IPS-NIHi7 (cell line): ENCODE measurements at regions not wholly inside any gene's neighbourhood (a gene's known extent, or its start where the extent isn't known, plus 50 kb on each side); places are given as distances from the start of the nearest gene placed in this dataset.

Experiments
- DNase-seq: peaks from one replicate; pipeline ENCODE4 v3.0.0; 2012; ENCODE audit warnings: mixed read lengths; ENCODE audit errors: extremely low spot score

DNA sequence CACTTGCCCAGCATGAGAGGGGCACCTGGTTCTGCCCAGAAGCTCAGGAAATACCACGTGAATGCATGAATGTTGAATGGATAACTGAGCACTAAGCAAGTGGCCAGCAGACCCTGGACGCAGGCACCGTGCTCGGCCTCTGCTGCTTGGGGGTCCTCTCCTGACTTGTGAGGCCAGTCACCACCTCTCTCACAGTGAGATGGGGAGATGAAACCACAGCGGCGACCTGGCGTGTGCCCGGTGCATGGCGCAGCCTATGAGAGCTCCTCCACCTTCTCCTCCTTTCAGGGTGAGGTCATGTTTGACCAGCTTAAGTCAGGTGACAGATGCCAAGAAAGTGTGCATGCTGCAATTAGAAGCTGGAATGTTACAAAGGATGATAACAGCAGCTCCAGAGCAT lies 75.5 kb downstream of the HMX1 start:
- no peak for DNase-seq

DNA sequence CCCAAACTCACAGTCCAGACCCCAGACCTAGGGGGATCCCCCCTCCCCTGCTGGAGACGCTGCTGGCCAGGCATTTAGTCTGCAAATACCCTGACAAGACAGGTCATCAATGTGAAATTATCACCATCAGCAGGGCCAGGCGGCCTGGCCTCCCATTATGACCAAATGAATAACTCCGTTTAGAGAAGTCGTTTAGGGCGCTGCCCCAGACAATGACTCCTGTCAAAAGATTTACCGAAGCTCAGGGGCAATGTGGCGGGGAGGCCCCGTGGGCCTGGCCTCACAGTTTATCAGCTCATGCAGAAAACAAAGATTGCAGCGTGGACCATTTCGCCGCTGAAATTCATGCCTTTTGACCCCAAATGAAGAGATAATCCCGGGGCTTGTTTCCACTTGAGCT lies 76.5 kb downstream of the HMX1 start:
- DNase-seq, result no peak

DNA sequence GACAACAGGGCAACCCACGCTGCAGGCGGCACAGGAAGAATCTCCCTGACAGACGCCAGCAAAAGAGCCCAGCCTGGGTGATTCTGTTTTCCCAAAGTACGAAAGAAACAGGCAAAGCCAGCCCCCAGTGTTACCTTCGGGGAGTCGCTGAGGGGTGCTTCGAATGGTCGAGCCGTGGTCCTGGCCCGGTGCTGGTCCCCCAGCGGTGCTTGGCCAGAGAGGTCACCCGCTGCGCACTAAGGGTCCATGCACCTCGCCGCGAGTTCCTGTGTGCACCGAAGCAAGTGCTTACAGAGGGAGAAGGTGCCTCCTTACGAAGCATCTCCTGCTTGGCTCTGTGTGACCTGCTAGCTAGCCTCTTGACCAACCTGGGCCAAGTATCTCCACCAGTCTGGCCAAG lies 77.1 kb downstream of the HMX1 start:
- DNase-seq, result no peak

DNA sequence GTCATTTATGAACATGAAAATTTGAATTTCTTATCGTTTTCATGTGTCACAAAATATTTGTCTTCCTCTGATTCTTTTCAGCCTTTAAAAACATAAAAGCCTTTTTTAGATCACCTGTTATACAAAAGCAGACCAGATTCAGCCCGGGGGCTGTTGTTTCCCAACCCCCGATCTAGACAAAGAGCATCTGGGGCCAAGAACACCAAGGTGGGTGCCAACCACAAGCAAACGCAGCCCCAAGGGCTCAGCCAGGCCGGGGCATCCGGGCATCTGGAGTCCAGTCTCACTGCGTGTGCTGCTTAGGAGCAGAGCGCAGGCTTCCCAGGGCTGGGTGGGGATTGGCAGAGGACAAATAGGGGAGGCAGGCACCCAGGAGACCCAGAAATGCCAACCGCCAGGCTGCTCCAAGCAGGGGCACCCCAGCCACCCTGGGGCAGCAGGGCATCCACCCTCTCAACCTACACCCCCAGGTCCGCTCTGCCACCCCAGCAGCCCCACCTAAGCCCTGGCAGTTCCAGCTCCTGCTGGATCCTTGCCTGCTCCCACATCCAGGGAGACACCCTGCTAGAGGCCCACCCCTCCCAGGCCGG lies 78.0 kb downstream of the HMX1 start:
- DNase-seq, result no peak

DNA sequence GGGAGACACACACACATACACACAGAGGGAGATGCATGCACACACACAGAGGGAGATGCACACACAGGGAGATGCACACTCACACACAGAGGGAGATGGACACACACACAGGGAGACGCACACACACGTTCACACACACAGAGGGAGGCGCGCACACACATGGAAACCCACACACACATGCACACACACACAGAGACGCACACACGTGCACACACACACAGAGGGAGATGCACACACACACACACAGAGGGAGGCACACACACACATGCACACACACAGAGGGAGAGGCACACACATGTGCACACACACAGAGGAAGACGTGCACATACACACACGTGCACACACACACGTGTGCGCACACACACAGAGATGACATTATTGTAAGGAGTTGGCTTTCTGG lies 79.1 kb downstream of the HMX1 start:
- DNase-seq, result no peak

DNA sequence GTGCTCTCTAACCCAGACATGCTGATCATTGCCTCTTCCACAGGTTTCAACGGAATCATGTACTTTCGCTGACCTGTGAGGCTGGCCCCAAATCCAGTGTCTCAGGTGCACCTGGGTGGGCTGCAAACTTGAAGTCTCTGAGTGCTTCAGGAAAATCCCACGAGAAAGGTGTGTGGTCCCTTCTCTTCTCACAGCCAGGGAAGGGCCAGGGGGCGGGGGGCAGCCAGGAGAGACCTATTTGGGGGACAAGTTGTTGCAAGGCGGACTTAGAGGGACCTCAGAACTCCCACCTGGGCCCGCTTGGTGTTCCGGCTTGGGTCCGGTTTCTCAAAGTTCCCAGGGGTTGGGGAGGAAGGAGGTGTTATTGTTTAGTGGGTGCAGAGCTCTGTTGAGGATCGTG lies 80.0 kb downstream of the HMX1 start:
- no peak for DNase-seq

DNA sequence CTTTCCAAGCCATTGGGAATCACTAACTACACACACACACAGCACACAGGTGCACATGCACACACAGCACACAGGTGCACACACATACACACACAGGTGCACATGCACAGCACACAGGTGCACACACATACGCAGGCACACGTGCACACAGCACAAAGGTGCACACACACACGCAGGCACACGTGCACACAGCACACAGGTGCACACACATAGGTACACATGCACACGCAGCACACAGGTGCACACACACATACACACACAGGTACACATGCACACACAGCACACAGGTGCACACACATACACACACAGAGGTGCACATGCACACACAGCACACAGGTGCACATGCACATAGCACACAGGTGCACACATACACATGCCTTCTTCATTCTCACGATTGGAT lies 80.9 kb downstream of the HMX1 start:
- no peak for DNase-seq

DNA sequence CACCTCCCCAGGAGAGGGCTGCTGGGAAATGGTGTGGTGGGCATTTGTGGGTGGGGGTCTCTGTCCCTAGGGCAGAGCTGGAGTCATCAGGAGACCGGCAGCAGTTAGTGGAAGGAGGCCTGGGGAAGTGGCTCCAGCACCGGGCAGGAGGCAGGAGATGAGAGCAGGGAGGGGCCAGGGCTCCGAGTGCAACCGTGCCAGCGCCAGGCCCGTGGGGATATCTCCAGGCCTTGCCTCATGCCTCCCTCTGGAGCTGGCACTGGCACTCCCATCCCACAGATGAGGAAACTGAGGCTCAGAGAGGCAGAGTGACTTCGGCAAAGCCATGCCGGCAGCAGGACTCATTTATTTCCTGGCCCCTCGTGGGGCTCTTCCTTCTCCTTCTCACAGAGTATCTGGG lies 83.5 kb downstream of the HMX1 start:
- no peak for DNase-seq

DNA sequence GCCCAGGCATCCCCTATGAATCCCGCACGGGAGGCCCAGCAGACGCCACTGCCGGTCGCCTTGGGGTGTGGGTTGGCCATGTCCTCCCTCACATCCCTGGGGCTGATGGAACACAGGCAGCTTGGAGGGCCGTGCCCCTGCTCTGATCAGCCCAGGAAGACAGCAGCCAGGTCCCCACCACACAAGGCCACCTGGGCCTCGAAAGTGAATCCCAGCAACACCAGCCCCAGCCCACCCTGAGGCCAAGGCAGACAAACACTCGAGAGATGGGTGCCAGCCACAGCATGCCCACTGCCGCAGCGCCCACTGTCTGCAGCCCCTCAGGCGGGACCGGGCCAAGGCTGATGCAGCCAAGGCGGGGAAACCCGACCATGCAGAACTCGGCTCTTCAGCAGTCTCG lies 85.5 kb downstream of the HMX1 start:
- no peak for DNase-seq

DNA sequence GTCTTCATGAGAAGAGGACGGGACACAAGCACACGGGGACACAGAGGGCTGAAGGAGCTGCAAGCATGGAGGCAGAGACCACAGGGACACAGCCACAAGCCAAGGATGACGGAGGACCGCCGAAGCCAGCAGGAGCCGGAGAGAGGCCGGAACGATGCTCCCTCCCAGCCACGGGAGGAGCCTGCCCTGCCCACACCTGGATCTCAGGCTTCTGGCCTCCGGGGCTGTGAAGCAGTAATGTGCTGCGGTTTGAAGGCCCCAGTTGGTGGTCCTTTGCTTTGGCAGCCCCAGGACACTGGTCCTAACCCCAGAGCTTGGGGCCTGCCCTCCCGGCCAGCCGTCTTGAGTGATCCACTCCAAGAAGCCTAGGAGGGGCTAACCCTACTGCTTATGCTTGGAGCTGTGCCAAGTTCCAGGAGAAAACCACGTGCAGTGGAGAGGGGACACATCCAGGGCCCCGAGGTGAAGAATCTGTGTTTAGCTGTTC lies 85.9 kb downstream of the HMX1 start:
- no peak for DNase-seq

DNA sequence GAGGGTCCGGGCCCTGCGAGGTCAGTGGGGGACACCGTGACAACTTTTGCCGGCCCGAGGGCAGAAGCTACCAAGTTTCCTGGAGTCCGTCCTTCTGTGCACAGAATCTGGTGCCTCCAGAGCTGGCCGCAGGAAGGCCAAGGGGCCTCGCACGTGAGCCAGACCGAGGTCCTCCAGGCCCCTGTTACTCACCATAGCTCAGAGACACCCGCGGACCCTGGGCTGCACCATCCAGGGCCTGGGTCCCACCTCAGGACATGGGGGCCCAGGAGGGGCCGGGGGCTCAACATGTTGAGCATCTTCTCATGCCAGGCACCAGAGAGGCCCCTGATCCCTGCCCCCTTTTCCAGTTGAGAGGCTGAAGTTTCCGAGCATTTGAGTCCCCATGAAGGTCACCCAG lies 87.9 kb downstream of the HMX1 start:
- no peak for DNase-seq

DNA sequence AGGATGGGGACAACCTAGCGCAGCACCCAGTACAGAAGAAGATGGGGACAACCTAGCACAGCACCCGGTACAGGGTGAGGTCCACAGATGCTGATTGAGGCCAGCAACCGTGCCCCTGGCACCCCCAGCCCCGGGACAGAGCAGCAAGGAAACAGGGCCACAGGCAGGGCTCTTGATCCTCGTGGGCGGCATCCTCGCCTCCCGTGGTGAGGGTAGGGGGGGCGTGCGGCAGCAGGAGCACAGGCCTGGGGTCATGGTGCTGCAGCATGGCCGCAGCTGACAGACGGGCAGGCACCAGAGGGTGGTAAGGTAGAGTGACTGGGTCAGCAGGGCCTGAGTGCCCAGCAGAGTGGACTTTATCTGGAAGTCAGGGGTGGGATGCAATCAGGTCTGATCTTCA lies 89.5 kb downstream of the HMX1 start:
- no peak for DNase-seq

DNA sequence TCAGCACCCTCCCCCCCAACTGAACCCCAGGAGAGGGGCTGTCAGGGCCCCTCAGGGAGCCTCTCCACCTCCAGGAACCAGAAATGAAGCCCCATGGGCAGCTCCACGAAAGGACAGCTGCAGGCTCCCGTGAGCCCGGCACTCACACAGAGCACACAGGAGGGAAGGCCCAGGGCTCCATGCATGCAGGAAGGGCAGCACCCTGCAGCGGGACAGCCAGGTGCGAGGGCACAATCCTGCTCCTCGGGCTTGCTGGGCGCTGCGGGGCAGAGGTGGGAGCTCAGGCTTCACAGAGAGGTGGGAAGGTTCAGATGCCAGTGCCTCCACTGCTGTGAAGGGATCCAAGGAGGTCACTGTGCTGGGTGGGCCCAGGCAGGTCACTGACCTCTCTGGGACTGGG lies 90.0 kb downstream of the HMX1 start:
- DNase-seq, result no peak

DNA sequence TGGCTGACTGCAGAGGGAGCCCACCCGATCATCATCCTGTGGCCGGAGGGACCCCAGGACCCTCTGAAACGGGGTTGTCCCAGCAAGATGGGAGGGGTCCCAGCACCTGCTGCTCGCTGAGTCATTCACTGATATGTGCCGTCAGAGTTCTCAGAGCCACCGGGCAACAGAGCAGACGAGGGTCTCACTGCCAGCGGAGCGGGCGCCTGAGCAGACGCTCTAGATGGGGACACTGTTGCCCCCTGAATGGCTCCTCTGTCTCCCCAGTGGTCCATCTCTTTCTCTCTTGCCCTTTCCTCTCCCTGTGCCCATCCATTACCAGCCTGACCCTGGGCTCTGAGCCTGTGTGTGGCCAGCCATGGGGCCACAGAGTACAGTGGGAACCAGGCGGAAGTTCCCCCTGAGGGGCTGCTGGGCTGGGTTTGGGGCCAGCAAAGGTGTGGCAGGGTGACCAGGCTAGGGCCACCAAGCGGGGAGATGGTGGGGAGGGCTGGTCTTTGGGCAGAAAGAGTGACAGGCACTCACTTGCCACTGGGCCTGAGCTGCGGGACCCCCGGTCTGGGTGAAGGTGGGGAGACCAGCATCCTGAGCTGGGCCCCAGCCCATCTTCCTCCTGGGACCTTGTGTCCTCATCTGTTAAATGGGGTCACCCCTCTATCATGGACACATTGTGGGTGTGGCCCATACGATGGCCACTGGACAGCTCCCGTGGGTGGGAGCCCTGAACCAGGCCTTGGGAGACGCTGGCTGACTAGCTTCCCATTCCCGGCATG lies 90.9 kb downstream of the HMX1 start:
- no peak for DNase-seq

DNA sequence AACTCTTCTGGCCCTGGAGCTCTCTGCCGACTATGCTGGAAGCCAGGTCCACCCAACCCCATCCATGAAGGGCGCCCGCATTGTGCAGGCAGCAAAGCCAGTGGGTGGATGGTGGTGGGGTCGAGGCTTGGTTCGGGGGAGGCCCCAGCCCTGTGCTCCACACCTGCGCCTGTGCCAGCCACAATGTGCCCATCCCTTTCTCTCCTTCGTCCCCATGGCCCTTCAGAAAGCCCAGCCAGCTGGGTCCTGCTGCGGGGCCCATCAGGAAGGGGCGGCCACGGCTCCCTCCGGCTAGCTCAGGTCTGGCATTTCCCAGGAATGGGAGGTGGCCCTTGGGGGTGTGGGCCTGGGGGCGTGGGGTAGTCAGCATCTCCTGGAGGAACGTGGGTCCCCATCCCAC lies 91.6 kb downstream of the HMX1 start:
- DNase-seq, result no peak

DNA sequence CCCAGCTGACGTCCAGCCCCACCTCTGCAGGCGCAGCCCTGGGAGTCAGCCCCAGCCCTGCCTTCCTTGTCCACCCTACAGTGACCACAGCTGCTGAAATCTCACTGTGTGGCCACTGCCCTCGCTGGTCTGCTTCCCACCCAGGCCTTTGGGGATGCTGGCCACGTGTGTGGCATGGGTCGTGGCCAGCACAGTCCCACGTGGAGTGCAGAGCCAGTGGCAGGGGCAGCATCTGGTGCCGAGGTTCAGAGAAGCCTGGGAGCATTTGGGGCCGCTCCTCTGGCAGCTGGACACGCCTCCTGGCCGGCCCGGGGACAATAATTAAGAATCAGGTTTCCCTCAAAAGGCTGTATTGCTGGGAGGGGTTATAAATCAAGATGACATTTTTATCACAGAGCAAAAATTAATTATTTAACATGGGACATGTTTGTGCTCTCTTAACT lies 92.1 kb downstream of the HMX1 start:
- no peak for DNase-seq

DNA sequence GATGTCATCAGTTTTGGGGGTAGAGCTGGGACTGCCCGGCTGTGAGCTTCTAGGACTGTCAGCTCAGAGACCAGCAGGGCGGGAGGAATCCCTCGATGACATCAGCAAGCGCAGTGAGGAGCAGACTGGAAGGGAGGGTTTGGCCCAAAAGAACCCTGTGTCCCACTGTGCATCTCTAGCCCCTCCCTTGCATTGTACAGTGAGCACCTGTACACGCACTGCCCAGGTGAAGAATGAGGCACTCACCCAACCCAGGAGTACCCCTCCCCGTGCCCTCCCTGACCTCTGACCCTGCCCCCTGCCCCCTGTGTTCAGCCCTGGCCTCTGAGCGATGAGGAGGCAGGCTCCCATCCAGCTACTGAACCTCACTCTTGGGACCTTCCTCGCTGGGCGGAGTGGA lies 92.9 kb downstream of the HMX1 start:
- no peak for DNase-seq

DNA sequence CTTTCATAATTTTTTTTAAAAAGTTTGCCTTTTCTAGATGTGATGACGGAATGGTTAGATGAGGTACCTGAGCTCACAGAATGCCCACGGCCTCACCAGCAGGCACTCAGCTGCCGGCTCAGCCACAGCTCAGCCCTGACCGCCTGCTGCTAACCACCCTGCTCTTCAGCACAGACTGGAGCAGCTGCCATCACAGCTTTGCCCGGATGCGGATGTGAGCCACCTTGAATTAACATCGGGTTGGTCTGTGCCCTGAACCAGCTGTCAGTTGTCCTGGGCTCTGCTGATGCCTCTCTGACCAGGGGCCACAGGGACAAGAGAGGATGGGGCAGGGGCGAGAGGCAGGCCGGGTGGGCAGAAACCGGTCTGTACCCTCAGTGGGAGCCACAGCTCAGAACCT lies 93.3 kb downstream of the HMX1 start:
- DNase-seq, result no peak

DNA sequence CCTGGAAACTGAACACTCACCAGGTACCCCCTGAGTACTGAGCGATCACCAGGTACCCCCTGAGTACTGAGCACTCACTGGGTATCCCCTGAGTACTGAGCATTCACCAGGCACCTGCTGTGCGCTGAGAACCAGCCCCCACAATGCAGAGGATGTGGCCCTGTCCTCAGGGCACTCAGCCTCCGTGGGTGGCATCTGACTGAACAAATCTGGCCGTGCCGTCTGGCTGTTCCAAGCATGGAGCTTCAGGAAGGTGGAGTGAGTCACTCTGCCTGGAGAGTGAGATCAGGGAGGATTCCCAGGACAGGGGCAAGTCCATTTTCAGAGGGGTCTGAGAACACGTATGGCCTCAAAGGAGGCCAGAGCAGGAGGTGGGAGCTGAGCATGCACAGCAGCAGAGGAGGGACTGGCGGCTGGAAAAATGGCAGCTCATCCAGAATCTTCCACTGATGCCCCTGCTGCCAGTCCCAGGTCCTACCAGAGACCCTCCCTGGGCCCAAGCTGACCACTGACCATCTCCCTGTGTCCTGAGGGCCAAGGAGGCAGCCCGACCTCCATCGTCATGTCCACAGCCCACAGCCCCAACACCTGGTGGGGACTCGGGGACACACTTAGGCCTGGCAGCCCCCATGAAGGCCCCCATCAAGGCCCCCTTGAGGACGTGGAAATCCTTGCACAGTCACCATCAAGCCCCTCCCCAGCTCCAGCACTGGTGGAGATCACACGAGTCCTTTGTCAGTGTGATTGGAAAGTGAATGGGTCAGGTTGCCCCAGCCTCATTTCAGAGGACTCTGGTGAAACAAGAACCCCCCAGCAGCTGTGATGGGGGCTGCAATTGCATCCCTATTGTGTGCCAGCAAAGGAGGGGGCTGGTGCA lies 94.1 kb downstream of the HMX1 start:
- DNase-seq, result no peak

DNA sequence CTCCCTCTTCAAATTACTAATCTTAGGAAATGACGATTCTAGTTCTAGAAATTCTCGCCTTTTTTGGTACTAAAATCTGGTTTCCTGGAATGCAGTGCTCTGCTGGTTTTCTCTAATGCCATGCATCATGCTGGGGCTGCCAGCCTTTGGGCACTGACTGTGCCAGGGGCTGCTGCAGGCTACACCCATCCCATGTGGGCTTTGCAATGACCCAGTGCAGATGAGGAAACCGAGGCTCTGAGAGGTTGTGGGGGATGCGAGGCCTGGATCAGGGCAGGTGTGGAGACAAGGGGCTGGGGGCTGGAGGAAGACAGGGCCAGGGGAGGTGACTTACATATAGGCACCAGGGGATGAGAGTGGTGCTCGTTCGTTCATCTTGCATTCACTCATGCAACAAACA lies 95.3 kb downstream of the HMX1 start:
- no peak for DNase-seq

DNA sequence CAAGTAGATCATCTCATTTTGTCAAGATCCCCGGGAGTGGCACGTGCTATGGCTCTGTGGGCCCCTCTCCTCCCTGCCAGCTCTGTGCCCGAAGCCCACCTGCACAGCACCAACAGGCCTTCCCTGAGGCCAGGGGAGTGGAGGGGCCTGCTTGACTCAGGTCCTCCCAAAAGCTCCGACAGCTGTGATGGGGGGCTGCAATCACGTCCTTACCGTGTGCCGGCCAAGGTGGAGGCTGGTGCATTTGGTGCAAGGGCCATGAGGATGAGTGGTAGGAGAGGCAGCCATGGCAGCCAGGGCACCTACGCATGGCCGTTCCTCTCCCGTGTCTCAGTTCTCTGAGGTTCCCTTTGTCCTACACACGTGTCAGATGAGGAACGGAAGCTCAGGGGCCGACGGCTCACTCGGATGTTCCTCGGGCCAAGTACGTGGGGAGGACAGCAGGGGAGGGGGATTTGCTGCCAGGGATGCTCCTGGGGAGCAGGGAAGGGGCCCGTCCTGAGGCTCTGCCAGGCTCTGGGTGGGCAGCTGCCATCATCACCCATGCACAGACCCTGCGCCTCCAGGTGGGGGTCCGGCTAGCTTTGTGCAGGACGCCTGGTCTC lies 95.8 kb downstream of the HMX1 start:
- DNase-seq, result no peak

DNA sequence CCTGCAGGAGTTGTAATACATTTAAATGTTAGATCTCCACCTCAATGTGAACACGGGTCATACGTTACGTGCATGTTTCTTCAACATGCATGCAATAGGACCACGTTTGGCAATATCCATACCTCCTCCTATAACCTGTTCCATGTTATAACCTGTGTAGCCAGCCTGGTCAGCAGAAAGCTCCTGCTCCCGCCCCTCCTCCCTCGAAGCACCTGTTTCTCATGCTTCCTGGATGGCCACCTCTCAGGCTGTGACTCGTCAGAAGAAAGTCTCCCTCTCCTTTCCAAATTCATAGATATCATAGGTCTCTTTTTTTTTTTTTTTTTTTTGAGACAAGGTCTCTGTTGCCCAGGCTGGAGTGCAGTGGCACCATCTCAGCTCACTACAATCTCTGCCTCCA lies 96.5 kb downstream of the HMX1 start:
- no peak for DNase-seq
